Effector memory CD4-positive, alpha-beta T cell (primary cell): ENCODE measurements at regions not wholly inside any gene's neighbourhood (a gene's known extent, or its start where the extent isn't known, plus 50 kb on each side); places are given as distances from the start of the nearest gene placed in this dataset.

Experiments
- DNase-seq, 3 donors: peaks; one replicate each; pipeline ENCODE4 v3.0.0-alpha.2; 2020
- H3K27ac ChIP-seq: 2 replicates; pipeline ENCODE4 v1.7.0; 2013; ENCODE audit warnings: mild to moderate bottlenecking, low read length, moderate library complexity; ENCODE audit not compliant: insufficient read depth, poor library complexity, severe bottlenecking
- H3K27me3 ChIP-seq: replicated peaks from 2 replicates; pipeline ENCODE4 v1.7.0; 2013; ENCODE audit warnings: mild to moderate bottlenecking, low read length; ENCODE audit not compliant: insufficient read depth, control insufficient read depth, poor library complexity, severe bottlenecking
- H3K36me3 ChIP-seq: 2 replicates; pipeline ENCODE4 v1.7.0; 2013; ENCODE audit warnings: mild to moderate bottlenecking, low read length, moderate library complexity; ENCODE audit not compliant: control insufficient read depth, insufficient read depth
- H3K4me1 ChIP-seq: 2 replicates; pipeline ENCODE4 v1.7.0; 2013; ENCODE audit warnings: low read length, mild to moderate bottlenecking; ENCODE audit not compliant: control insufficient read depth, insufficient read depth, poor library complexity, severe bottlenecking
- H3K4me3 ChIP-seq: 2 replicates; pipeline ENCODE4 v1.7.0; 2013; ENCODE audit warnings: low read length, low read depth, mild to moderate bottlenecking; ENCODE audit not compliant: insufficient read depth, poor library complexity, severe bottlenecking
- H3K9me3 ChIP-seq: 2 replicates; pipeline ENCODE4 v1.7.0; 2013; ENCODE audit warnings: mild to moderate bottlenecking, low read length, moderate library complexity; ENCODE audit not compliant: control insufficient read depth

- Histone ChIP-seq H3K4me1 (no peaks in the 10 kb centered on the region), H3K27me3 (no peaks in the 10 kb centered on the region), H3K36me3 (no peaks in the 10 kb centered on the region), H3K9me3 (no peaks in the 10 kb centered on the region), H3K27ac (no peak overlapping the region), H3K4me3 (no peak overlapping the region)
- no peak for DNase-seq
Observed at GRCh38 chr13:73603646-73604045, 530.6 kb downstream of the KLF12 start.

GRCh38 chr13:73602295-73602694 lies 531.9 kb downstream of the KLF12 start:
- no peaks in the 10 kb centered on the region for H3K27me3 ChIP-seq
- no peaks in the 10 kb centered on the region for H3K9me3 ChIP-seq
- no peak overlapping the region for H3K27ac ChIP-seq
- H3K4me1 ChIP-seq: no peaks in the 10 kb centered on the region
- no peaks in the 10 kb centered on the region for H3K36me3 ChIP-seq
- no peak for DNase-seq
- no peak overlapping the region for H3K4me3 ChIP-seq

- H3K27ac ChIP-seq: no peak overlapping the region
- DNase-seq: no peak
- H3K4me1 ChIP-seq: no peaks in the 10 kb centered on the region
- no peak overlapping the region for H3K4me3 ChIP-seq
- H3K36me3 ChIP-seq: no peaks in the 10 kb centered on the region
- no peaks in the 10 kb centered on the region for H3K27me3 ChIP-seq
- no peaks in the 10 kb centered on the region for H3K9me3 ChIP-seq
Observed at GRCh38 chr13:73601708-73602107, 532.5 kb downstream of the KLF12 start.

GRCh38 chr13:73599232-73600128 lies 534.7 kb downstream of the KLF12 start:
- no peak for DNase-seq
- H3K27me3 ChIP-seq: no peaks in the 10 kb centered on the region
- H3K36me3 ChIP-seq: no peaks in the 10 kb centered on the region
- H3K4me1 ChIP-seq: no peaks in the 10 kb centered on the region
- H3K9me3 ChIP-seq: no peaks in the 10 kb centered on the region
- no peak overlapping the region for H3K27ac ChIP-seq
- no peak overlapping the region for H3K4me3 ChIP-seq

- Histone ChIP-seq H3K4me1 (no peaks in the 10 kb centered on the region), H3K27ac (no peak overlapping the region), H3K4me3 (no peak overlapping the region), H3K27me3 (no peaks in the 10 kb centered on the region), H3K36me3 (no peaks in the 10 kb centered on the region), H3K9me3 (no peaks in the 10 kb centered on the region)
- DNase-seq: no peak
Observed at GRCh38 chr13:73598020-73598712, 536.0 kb downstream of the KLF12 start.

GRCh38 chr13:73596382-73596781 lies 537.6 kb downstream of the KLF5 start:
- Histone ChIP-seq H3K4me1 (no peaks in the 10 kb centered on the region), H3K27me3 (no peaks in the 10 kb centered on the region), H3K9me3 (no peaks in the 10 kb centered on the region), H3K27ac (no peak overlapping the region), H3K4me3 (no peak overlapping the region), H3K36me3 (no peaks in the 10 kb centered on the region)
- no peak for DNase-seq

- Histone ChIP-seq H3K4me3 (no peak overlapping the region), H3K27ac (no peak overlapping the region), H3K9me3 (no peaks in the 10 kb centered on the region), H3K36me3 (no peaks in the 10 kb centered on the region), H3K27me3 (no peaks in the 10 kb centered on the region), H3K4me1 (no peaks in the 10 kb centered on the region)
- no peak for DNase-seq
Observed at GRCh38 chr13:73593199-73593765, 534.5 kb downstream of the KLF5 start.

GRCh38 chr13:73591861-73592260 lies 533.1 kb downstream of the KLF5 start:
- DNase-seq: no peak
- H3K4me3 ChIP-seq: no peak overlapping the region

GRCh38 chr13:73590795-73591194 lies 532.0 kb downstream of the KLF5 start:
- H3K9me3 ChIP-seq: no peaks in the 10 kb centered on the region
- no peak overlapping the region for H3K27ac ChIP-seq
- no peaks in the 10 kb centered on the region for H3K4me1 ChIP-seq
- no peaks in the 10 kb centered on the region for H3K36me3 ChIP-seq
- no peak overlapping the region for H3K4me3 ChIP-seq
- no peaks in the 10 kb centered on the region for H3K27me3 ChIP-seq
- no peak for DNase-seq

More at GRCh38 chr13:73591861-73592260, 533.1 kb downstream of the KLF5 start:
- Histone ChIP-seq H3K27ac (no peak overlapping the region), H3K36me3 (no peaks in the 10 kb centered on the region), H3K4me1 (no peaks in the 10 kb centered on the region), H3K27me3 (no peaks in the 10 kb centered on the region), H3K9me3 (no peaks in the 10 kb centered on the region)

- Histone ChIP-seq H3K27me3 (no peaks in the 10 kb centered on the region), H3K27ac (no peak overlapping the region), H3K36me3 (no peaks in the 10 kb centered on the region), H3K4me1 (no peaks in the 10 kb centered on the region), H3K9me3 (no peaks in the 10 kb centered on the region), H3K4me3 (no peak overlapping the region)
- DNase-seq: no peak
Observed at GRCh38 chr13:73585236-73585635, 526.4 kb downstream of the KLF5 start.
